Neural crest cell (in vitro differentiated cells): ENCODE measurements at regions not wholly inside any gene's neighbourhood (a gene's known extent, or its start where the extent isn't known, plus 50 kb on each side); places are given as distances from the start of the nearest gene placed in this dataset.

Source experiments
- DNase-seq: peaks from one replicate; pipeline ENCODE4 v3.0.0; 2021; ENCODE audit warnings: low read depth, mixed read lengths, low spot score
- H3K27ac Mint-ChIP-seq: one replicate; pipeline ENCODE4 v1.8.0; 2021; ENCODE audit warnings: mild to moderate bottlenecking, mixed read lengths; ENCODE audit not compliant: unreplicated experiment
- H3K27me3 Mint-ChIP-seq: 2 replicates; pipeline ENCODE4 v1.8.0; 2021; ENCODE audit warnings: low read depth, mild to moderate bottlenecking, mixed read lengths
- H3K36me3 Mint-ChIP-seq: 2 replicates; pipeline ENCODE4 v1.8.0; 2021; ENCODE audit warnings: low read depth, mild to moderate bottlenecking, mixed read lengths
- H3K4me1 Mint-ChIP-seq: 2 replicates; pipeline ENCODE4 v1.8.0; 2021; ENCODE audit warnings: mixed read lengths
- H3K4me3 Mint-ChIP-seq: one replicate; pipeline ENCODE4 v1.8.0; 2021; ENCODE audit warnings: mild to moderate bottlenecking, mixed read lengths
- H3K9me3 Mint-ChIP-seq: 2 replicates; pipeline ENCODE4 v1.8.0; 2021; ENCODE audit warnings: mixed read lengths
- CTCF ChIP-seq: fragments of 200-600 bp; sonication (generic); conservative IDR thresholded peaks from 2 replicates; pipeline ENCODE4 v1.5.0; 2021; ENCODE audit warnings: antibody characterized with exemption, mild to moderate bottlenecking

- H3K27ac Mint-ChIP-seq = no peak overlapping the region
- no peak overlapping the region for H3K4me3 Mint-ChIP-seq
- DNase-seq = no peak
- no peaks in the 10 kb centered on the region for H3K4me1 Mint-ChIP-seq
- H3K27me3 Mint-ChIP-seq = no peaks in the 10 kb centered on the region
- TF ChIP-seq CTCF = no peak
- peaks cover 3% of the 10 kb centered on the region for H3K9me3 Mint-ChIP-seq
- H3K36me3 Mint-ChIP-seq = no peaks in the 10 kb centered on the region
Observed at GRCh38 chr18:65523461-65523860, 227.4 kb upstream of the CDH7 start.

GRCh38 chr18:65522907-65523306, 227.9 kb upstream of the CDH7 start:
- DNase-seq = no peak
- Mint-ChIP-seq H3K4me3 (no peak overlapping the region), H3K9me3 (peaks cover 3% of the 10 kb centered on the region), H3K27ac (peak overlapping the region; percentile 35), H3K36me3 (no peaks in the 10 kb centered on the region), H3K4me1 (no peaks in the 10 kb centered on the region), H3K27me3 (no peaks in the 10 kb centered on the region)
- no peak for TF ChIP-seq CTCF

GRCh38 chr18:65516209-65516608, 234.6 kb upstream of the CDH7 start:
- Mint-ChIP-seq H3K4me3 (no peak overlapping the region), H3K9me3 (no peaks in the 10 kb centered on the region), H3K27ac (peak overlapping the region; percentile 19), H3K27me3 (no peaks in the 10 kb centered on the region), H3K4me1 (no peaks in the 10 kb centered on the region), H3K36me3 (no peaks in the 10 kb centered on the region)
- TF ChIP-seq CTCF = no peak
- no peak for DNase-seq

- H3K27me3 Mint-ChIP-seq = no peaks in the 10 kb centered on the region
- no peak for TF ChIP-seq CTCF
- no peak for DNase-seq
- H3K36me3 Mint-ChIP-seq = no peaks in the 10 kb centered on the region
- H3K27ac Mint-ChIP-seq = no peak overlapping the region
- H3K4me3 Mint-ChIP-seq = no peak overlapping the region
- no peaks in the 10 kb centered on the region for H3K9me3 Mint-ChIP-seq
- H3K4me1 Mint-ChIP-seq = peaks cover 12% of the 10 kb centered on the region
Observed at GRCh38 chr18:65498605-65499004, 252.2 kb upstream of the CDH7 start.

- no peak overlapping the region for H3K27ac Mint-ChIP-seq
- no peaks in the 10 kb centered on the region for H3K27me3 Mint-ChIP-seq
- no peak overlapping the region for H3K4me3 Mint-ChIP-seq
- DNase-seq = no peak
- H3K9me3 Mint-ChIP-seq = no peaks in the 10 kb centered on the region
- no peak for TF ChIP-seq CTCF
- H3K4me1 Mint-ChIP-seq = no peaks in the 10 kb centered on the region
- no peaks in the 10 kb centered on the region for H3K36me3 Mint-ChIP-seq
Observed at GRCh38 chr18:65487569-65487968, 263.2 kb upstream of the CDH7 start.

- Mint-ChIP-seq H3K36me3 (no peaks in the 10 kb centered on the region), H3K4me3 (no peak overlapping the region), H3K27ac (no peak overlapping the region), H3K4me1 (no peaks in the 10 kb centered on the region), H3K9me3 (peaks cover 3% of the 10 kb centered on the region), H3K27me3 (no peaks in the 10 kb centered on the region)
- DNase-seq = no peak
- no peak for TF ChIP-seq CTCF
Observed at GRCh38 chr18:65477455-65477854, 273.4 kb upstream of the CDH7 start.
